Immature natural killer cell (primary cell): ENCODE measurements at regions not wholly inside any gene's neighbourhood (a gene's known extent, or its start where the extent isn't known, plus 50 kb on each side); places are given as distances from the start of the nearest gene placed in this dataset.
"Not testable (repeated sequence)": the region's sequence is repeated elsewhere in the genome, so short reads cannot be mapped to it uniquely, and the experiment has no call there.

Experiments used
- DNase-seq, 3 donors: peaks; one replicate each; pipeline ENCODE4 v3.0.0; 2022; ENCODE audit warnings: mixed read lengths in 1 of 3
- H3K27ac Mint-ChIP-seq, 6 donors: one replicate each; pipeline ENCODE4 v1.8.0; 2020; ENCODE audit warnings: mixed read lengths in 6 of 6, mild to moderate bottlenecking in 5 of 6, inconsistent platforms in 4 of 6, moderate library complexity in 3 of 6
- H3K27me3 Mint-ChIP-seq, 3 donors: one replicate each; pipeline ENCODE4 v1.8.0; 2020 to 2021; ENCODE audit warnings: low read depth in 3 of 3, mild to moderate bottlenecking in 3 of 3, mixed read lengths in 3 of 3, moderate library complexity in 3 of 3, inconsistent platforms in 1 of 3
- H3K36me3 Mint-ChIP-seq, 3 donors: one replicate each; pipeline ENCODE4 v1.8.0; 2020; ENCODE audit warnings: mixed read lengths in 3 of 3, inconsistent platforms in 2 of 3, mild to moderate bottlenecking in 2 of 3
- H3K4me1 Mint-ChIP-seq, 2 donors: one replicate each; pipeline ENCODE4 v1.8.0; 2020; ENCODE audit warnings: inconsistent platforms in 2 of 2, mild to moderate bottlenecking in 2 of 2, mixed read lengths in 2 of 2, moderate library complexity in 1 of 2
- H3K4me3 Mint-ChIP-seq, 5 donors: one replicate each; pipeline ENCODE4 v1.8.0; 2020; ENCODE audit warnings: mild to moderate bottlenecking in 5 of 5, mixed read lengths in 5 of 5, inconsistent platforms in 3 of 5, moderate library complexity in 3 of 5
- H3K9me3 Mint-ChIP-seq, 6 donors: one replicate each; pipeline ENCODE4 v1.8.0; 2020; ENCODE audit warnings: mild to moderate bottlenecking in 6 of 6, mixed read lengths in 6 of 6, inconsistent platforms in 4 of 6, moderate library complexity in 3 of 6

- no peaks in the 10 kb centered on the region for H3K27me3 Mint-ChIP-seq
Observed at GRCh38 chr12:46661110-46661845, 164.5 kb downstream of the SLC38A4 start.

DNA sequence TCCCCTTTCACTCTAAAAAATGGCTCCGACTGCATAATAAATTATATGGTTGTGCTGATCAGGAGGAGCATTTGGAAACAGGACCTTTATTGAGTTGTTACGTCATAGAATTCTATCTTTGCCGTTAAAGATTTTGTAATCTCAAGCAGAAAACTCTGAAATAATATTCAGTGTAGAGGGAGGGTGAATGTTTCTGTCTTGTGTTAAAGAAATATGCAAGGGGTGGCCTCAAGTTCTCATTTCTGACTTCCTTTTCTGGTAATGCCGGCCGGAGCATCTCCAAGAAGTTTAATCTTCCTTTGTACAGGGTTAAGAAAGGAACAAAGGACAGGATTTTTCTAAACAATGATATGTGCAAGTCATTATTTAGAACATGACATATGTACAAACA lies 165.1 kb downstream of the SLC38A4 start:
- no peak for DNase-seq
- peaks cover 42 to 48% of the 10 kb centered on the region in 2 donors for H3K4me1 Mint-ChIP-seq
- H3K9me3 Mint-ChIP-seq, result no peaks in the 10 kb centered on the region
- H3K4me3 Mint-ChIP-seq, result peak overlapping the region; percentile 14 to 38 (median 28)
- H3K27me3 Mint-ChIP-seq, result no peaks in the 10 kb centered on the region
- peak overlapping the region; percentile 13 to 85 (median 80) for H3K27ac Mint-ChIP-seq
- H3K36me3 Mint-ChIP-seq, result peaks cover 0 to 6% (median 0%) of the 10 kb centered on the region in 3 donors

More at GRCh38 chr12:46661110-46661845, 164.5 kb downstream of the SLC38A4 start:
- H3K27ac Mint-ChIP-seq, result peak overlapping the region; percentile 13 to 85 (median 80)
- DNase-seq, result peak; percentile 49 to 61 (median 55)
- peaks cover 44 to 54% of the 10 kb centered on the region in 2 donors for H3K4me1 Mint-ChIP-seq
- no peaks in the 10 kb centered on the region for H3K9me3 Mint-ChIP-seq
- peak overlapping the region; percentile 14 to 38 (median 28) for H3K4me3 Mint-ChIP-seq
- H3K36me3 Mint-ChIP-seq, result peaks cover 0 to 5% (median 0%) of the 10 kb centered on the region in 3 donors

DNA sequence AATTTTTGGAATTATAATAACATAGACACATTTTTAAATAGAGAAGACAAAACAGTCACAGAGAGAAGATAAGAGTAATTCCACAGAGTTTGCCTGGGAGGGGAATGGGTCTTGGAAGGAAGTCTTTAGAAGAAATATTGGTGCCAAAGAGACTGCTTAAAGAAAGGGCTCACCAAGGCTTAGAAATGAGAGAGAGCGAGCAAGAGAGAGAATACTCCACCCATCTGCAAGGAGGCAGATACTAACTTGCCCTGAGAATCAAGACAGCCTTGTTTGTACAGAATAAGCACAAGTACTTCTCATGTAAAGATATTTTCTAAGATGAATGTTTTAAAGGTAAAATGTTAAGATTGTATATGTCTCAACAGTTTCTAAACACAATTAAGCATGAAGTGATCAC lies 165.5 kb downstream of the SLC38A4 start:
- H3K4me3 Mint-ChIP-seq, result peak overlapping the region; percentile 1 to 38 (median 25)
- no peaks in the 10 kb centered on the region for H3K27me3 Mint-ChIP-seq
- H3K4me1 Mint-ChIP-seq, result peaks cover 38 to 44% of the 10 kb centered on the region in 2 donors
- peak overlapping the region; percentile 6 to 85 (median 80) for H3K27ac Mint-ChIP-seq
- H3K9me3 Mint-ChIP-seq, result no peaks in the 10 kb centered on the region
- peaks cover 0 to 6% (median 0%) of the 10 kb centered on the region in 3 donors for H3K36me3 Mint-ChIP-seq
- no peak for DNase-seq

DNA sequence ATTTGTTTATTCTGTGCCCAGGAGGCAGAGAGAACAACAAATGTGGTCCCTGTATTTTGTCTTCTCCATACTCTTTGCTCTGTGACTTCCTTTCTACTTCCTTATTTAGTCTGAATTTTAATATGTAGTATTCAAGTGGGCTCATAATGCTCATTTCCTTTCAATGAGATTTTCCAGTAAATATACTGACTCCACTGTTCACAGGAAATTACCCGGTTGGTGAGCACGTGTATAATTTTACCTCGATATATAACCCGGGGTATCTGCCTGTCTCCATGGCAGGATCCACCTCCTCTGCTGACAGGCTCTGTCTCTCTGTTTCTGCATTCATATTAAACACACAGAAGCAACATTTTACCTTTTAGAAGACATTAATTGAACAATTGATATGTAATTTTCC lies 166.0 kb downstream of the SLC38A4 start:
- Mint-ChIP-seq H3K4me1 (peaks cover 33 to 40% of the 10 kb centered on the region in 2 donors), H3K36me3 (peaks cover 2 to 6% (median 3%) of the 10 kb centered on the region in 3 donors), H3K27ac (peak overlapping the region in 5 of 6 donors; percentile 55 to 84 (median 76)), H3K4me3 (peak overlapping the region in 4 of 5 donors; percentile 15 to 38 (median 24)), H3K27me3 (no peaks in the 10 kb centered on the region), H3K9me3 (no peaks in the 10 kb centered on the region)
- DNase-seq, result no peak

- H3K9me3 Mint-ChIP-seq, result peaks cover 0 to 1% (median 0%) of the 10 kb centered on the region in 6 donors
- H3K36me3 Mint-ChIP-seq, result peaks cover 9 to 12% (median 10%) of the 10 kb centered on the region in 3 donors
- no peak for DNase-seq
- H3K27ac Mint-ChIP-seq, result peak overlapping the region in 5 of 6 donors; percentile 28 to 84 (median 51)
- H3K4me1 Mint-ChIP-seq, result peaks cover 29 to 35% of the 10 kb centered on the region in 2 donors
- H3K4me3 Mint-ChIP-seq, result peak overlapping the region in 1 of 5 donors; percentile 46
- H3K27me3 Mint-ChIP-seq, result no peaks in the 10 kb centered on the region
Observed at GRCh38 chr12:46659032-46659650, 166.7 kb downstream of the SLC38A4 start.

- Mint-ChIP-seq H3K27ac (no peak overlapping the region), H3K9me3 (peaks cover 0 to 1% (median 0%) of the 10 kb centered on the region in 6 donors), H3K36me3 (peaks cover 14 to 20% (median 16%) of the 10 kb centered on the region in 3 donors), H3K4me3 (no peak overlapping the region), H3K4me1 (peaks cover 29 to 35% of the 10 kb centered on the region in 2 donors), H3K27me3 (no peaks in the 10 kb centered on the region)
- no peak for DNase-seq
Observed at GRCh38 chr12:46657453-46658411, 168.1 kb downstream of the SLC38A4 start.

GRCh38 chr12:46655984-46656383 lies 169.8 kb downstream of the SLC38A4 start:
- H3K4me1 Mint-ChIP-seq, result peaks cover 22 to 23% of the 10 kb centered on the region in 2 donors
- DNase-seq, H3K27me3 Mint-ChIP-seq: not testable (repeated sequence)

DNA sequence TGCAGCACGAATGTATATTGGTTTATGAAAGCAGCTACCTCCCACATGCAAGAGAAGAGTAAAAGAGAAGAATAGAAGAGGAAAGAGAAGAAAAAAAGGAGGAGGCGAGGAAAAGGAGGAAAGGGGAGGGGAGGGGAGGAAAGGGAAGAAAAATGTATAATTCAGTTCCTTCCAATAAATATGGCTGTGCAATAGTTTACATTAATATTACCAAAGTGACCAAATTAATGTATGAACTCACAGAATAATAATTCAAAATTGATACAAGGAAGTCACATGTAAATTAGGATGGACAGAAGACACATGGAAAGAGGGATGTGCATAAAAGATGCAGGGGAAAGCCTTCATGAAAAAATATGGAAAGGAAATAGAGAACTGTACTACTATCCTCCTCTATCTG lies 172.5 kb downstream of the SLC38A4 start:
- no peak overlapping the region for H3K27ac Mint-ChIP-seq
- H3K36me3 Mint-ChIP-seq, result peaks cover 14 to 30% (median 26%) of the 10 kb centered on the region in 3 donors
- peaks cover 0 to 3% (median 0%) of the 10 kb centered on the region in 3 donors for H3K27me3 Mint-ChIP-seq
- peaks cover 18 to 27% of the 10 kb centered on the region in 2 donors for H3K4me1 Mint-ChIP-seq
- DNase-seq, result no peak
- H3K9me3 Mint-ChIP-seq, result peaks cover 0 to 1% (median 0%) of the 10 kb centered on the region in 6 donors
- H3K4me3 Mint-ChIP-seq, result no peak overlapping the region

More at GRCh38 chr12:46655984-46656383, 169.8 kb downstream of the SLC38A4 start:
- H3K27ac Mint-ChIP-seq, H3K4me3 Mint-ChIP-seq, H3K9me3 Mint-ChIP-seq: not testable (repeated sequence)
- peaks cover 14 to 24% (median 22%) of the 10 kb centered on the region in 3 donors for H3K36me3 Mint-ChIP-seq

DNA sequence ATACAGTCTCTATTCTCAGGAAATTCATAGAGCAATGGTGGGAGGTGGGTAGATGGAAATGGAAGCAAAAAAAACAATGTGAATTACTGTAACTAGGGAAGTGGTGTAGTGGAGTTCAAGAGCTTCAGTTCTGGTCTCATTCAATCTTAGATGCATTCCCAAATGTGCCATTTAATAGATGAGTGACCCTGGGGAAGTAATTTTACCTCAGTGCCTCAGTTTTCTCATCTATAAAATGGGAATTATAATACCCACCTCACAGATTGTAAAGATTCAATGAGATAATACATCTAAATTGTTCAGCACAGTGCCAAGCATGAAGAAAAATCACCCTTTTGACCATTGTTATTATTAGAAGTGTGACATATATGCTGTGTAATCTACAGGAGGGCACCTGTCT lies 173.1 kb downstream of the SLC38A4 start:
- Mint-ChIP-seq H3K4me3 (no peak overlapping the region), H3K27me3 (peaks cover 0 to 3% (median 0%) of the 10 kb centered on the region in 3 donors), H3K4me1 (peaks cover 18 to 31% of the 10 kb centered on the region in 2 donors), H3K36me3 (peaks cover 14 to 30% (median 26%) of the 10 kb centered on the region in 3 donors), H3K9me3 (peaks cover 0 to 1% (median 0%) of the 10 kb centered on the region in 6 donors), H3K27ac (no peak overlapping the region)
- no peak for DNase-seq

GRCh38 chr12:46650688-46651087 lies 175.1 kb downstream of the SLC38A4 start:
- Mint-ChIP-seq H3K27ac (no peak overlapping the region), H3K9me3 (peaks cover 0 to 1% (median 0%) of the 10 kb centered on the region in 6 donors), H3K27me3 (peaks cover 0 to 3% (median 0%) of the 10 kb centered on the region in 3 donors), H3K4me3 (no peak overlapping the region), H3K4me1 (peaks cover 23 to 46% of the 10 kb centered on the region in 2 donors), H3K36me3 (peaks cover 14 to 30% (median 19%) of the 10 kb centered on the region in 3 donors)
- DNase-seq, result no peak

DNA sequence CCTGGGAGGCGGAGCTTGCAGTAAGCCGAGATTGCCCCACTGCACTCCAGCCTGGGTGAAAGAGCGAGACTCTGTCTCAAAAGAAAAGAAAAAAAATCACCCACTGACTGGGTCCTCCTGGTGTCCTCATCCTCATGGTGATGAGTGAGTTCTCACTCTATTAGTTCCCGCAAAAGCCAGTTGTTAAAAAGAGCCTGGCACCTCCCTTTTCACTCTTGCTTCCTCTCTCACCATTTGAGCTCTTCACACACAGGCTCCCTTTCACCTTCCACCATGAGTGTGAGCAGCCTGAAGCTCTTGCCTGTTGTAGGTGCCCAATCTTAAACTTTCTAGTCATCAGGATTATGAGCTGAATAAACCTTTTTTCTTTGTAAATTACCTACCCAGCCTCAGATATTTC lies 176.4 kb downstream of the SLC38A4 start:
- H3K4me3 Mint-ChIP-seq, result peak overlapping the region in 4 of 5 donors; percentile 5 to 71 (median 42)
- peaks cover 7 to 22% (median 17%) of the 10 kb centered on the region in 3 donors for H3K36me3 Mint-ChIP-seq
- peaks cover 0 to 3% (median 0%) of the 10 kb centered on the region in 3 donors for H3K27me3 Mint-ChIP-seq
- peak overlapping the region in 5 of 6 donors; percentile 36 to 91 (median 61) for H3K27ac Mint-ChIP-seq
- DNase-seq, result peak in 2 of 3 donors; percentile 29 to 36
- peaks cover 23 to 53% of the 10 kb centered on the region in 2 donors for H3K4me1 Mint-ChIP-seq
- H3K9me3 Mint-ChIP-seq, result peaks cover 0 to 1% (median 0%) of the 10 kb centered on the region in 6 donors

DNA sequence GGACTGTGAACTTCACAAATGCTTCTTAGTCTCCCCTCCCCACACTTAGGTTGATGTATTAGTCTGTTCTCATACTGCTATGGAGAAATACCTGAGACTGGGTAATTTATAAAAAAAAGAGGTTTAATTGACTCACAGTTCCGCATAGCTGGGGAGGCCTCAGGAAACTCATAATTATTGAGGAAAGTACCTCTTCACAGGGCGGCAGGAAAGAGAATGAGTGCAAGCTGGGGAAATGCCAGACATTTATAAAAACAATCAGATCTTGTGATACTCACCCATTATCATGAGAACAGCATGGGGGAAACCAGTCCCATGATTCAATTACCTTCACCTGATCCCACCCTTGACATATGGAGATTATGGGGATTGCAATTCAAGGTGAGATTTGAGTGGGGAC lies 178.8 kb downstream of the SLC38A4 start:
- Mint-ChIP-seq H3K36me3 (peaks cover 0 to 9% (median 6%) of the 10 kb centered on the region in 3 donors), H3K4me1 (peaks cover 23 to 53% of the 10 kb centered on the region in 2 donors), H3K27ac (peak overlapping the region in 1 of 6 donors; percentile 54), H3K4me3 (no peak overlapping the region), H3K27me3 (peaks cover 0 to 2% (median 0%) of the 10 kb centered on the region in 3 donors), H3K9me3 (peaks cover 0 to 3% (median 0%) of the 10 kb centered on the region in 6 donors)
- no peak for DNase-seq

DNA sequence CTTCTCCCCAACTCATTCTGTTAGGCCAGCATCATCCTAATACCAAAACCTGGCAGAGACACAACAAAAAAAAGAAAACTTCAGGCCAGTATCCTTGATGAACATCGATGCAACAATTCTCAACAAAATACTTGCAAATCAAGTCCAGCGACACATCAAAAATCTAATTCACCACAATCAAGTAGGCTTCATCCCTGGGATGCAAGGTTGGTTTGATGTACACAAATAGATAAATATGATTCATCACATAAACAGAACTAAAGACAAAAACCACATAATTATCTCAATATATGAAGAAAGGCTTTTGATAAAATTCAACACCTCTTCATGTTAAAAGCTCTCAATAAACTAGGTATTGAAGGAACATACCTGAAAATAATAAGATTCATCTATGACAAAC lies 184.1 kb downstream of the SLC38A4 start:
- H3K27me3 Mint-ChIP-seq, result peaks cover 0 to 11% (median 4%) of the 10 kb centered on the region in 3 donors
- H3K9me3 Mint-ChIP-seq, result peaks cover 20 to 40% (median 26%) of the 10 kb centered on the region in 6 donors
- peaks cover 5 to 21% of the 10 kb centered on the region in 2 donors for H3K4me1 Mint-ChIP-seq
- H3K27ac Mint-ChIP-seq, H3K4me3 Mint-ChIP-seq, DNase-seq: not testable (repeated sequence)
- H3K36me3 Mint-ChIP-seq, result peaks cover 24 to 40% (median 39%) of the 10 kb centered on the region in 3 donors
